RWPE1 (cell line): ENCODE measurements at regions not wholly inside any gene's neighbourhood (a gene's known extent, or its start where the extent isn't known, plus 50 kb on each side); places are given as distances from the start of the nearest gene placed in this dataset.

Source experiments
- CTCF ChIA-PET: fragments of 350-600 bp; sonication (Branson Sonifier 250); formaldehyde crosslinking; extraction: SDS; loops from one replicate; lab custom pipeline; 2021; lab: Yijun Ruan, JAX
- POLR2A ChIA-PET: fragments of 400-600 bp; formaldehyde crosslinking; extraction: SDS; loops from one replicate; lab custom pipeline; 2020; ENCODE audit warnings: antibody characterized with exemption; ENCODE audit not compliant: low non-redundant PET; lab: Yijun Ruan, JAX
- DNase-seq: peaks from one replicate; pipeline ENCODE4 v3.0.0; 2012; ENCODE audit warnings: low spot score
- H3K27ac ChIP-seq: fragments of 450-650 bp; 2 replicates; pipeline ENCODE4 v1.5.1; 2017
- TF ChIP-seq, protein P1 (sequence below): fragments of 450-650 bp; conservative IDR thresholded peaks from 2 replicates; pipeline ENCODE4 v1.5.1; 2017; ENCODE audit warnings: low read depth, mild to moderate bottlenecking

DNA sequence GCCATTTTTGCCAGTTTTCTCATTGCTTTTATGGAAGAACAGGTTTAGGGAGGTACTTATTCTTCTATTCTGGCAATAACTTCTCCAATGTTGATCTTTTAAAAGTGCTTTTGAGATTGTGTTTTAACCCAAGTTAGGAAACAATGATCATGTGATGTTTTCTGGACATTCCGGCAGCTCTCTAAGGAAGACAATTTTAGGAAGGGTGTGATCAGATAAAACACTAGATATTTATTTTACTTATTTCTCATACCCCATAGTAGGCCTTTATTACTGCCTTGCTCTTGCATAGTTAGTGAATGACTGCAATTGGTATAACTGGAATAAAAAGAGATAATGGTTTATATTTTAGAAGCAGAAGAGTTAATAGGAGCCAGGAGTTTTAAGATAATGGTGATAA is 68.4 kb upstream of the SPATA13 start:
- CTCF ChIA-PET, result interaction anchor here (0.9 kb wide), 1 partner anchor 8 kb away, joined by 3 read pairs; no protein-coding TSS in a partner anchor
- TF ChIP-seq, protein P1, sequence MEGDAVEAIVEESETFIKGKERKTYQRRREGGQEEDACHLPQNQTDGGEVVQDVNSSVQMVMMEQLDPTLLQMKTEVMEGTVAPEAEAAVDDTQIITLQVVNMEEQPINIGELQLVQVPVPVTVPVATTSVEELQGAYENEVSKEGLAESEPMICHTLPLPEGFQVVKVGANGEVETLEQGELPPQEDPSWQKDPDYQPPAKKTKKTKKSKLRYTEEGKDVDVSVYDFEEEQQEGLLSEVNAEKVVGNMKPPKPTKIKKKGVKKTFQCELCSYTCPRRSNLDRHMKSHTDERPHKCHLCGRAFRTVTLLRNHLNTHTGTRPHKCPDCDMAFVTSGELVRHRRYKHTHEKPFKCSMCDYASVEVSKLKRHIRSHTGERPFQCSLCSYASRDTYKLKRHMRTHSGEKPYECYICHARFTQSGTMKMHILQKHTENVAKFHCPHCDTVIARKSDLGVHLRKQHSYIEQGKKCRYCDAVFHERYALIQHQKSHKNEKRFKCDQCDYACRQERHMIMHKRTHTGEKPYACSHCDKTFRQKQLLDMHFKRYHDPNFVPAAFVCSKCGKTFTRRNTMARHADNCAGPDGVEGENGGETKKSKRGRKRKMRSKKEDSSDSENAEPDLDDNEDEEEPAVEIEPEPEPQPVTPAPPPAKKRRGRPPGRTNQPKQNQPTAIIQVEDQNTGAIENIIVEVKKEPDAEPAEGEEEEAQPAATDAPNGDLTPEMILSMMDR, result no peak
- POLR2A ChIA-PET, result no interaction called here
- no peak for DNase-seq
- H3K27ac ChIP-seq, result no peak overlapping the region

DNA sequence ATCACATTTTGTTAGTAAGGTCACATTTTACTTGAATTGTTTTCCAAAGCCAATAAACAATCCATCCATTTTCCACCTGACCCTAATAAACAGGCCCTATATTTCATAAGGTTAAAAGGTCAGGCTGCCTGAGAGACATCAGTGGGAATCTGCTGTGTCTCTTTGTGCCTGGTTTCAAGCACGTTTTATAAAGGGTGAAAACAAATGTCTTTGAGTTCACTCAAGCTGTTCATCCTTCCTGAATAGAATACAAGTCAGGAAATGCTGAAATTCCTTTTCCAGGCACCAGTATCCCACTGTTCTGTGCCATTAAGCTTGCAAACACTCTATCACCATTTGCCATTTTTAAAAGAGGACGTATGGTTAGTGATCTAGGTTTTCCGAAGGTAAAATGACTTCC is 67.5 kb upstream of the SPATA13 start:
- DNase-seq, result no peak
- ChIA-PET CTCF (interaction anchor here (0.9 kb wide), 1 partner anchor 7 kb away, joined by 3 read pairs; no protein-coding TSS in a partner anchor), POLR2A (no interaction called here)

DNA sequence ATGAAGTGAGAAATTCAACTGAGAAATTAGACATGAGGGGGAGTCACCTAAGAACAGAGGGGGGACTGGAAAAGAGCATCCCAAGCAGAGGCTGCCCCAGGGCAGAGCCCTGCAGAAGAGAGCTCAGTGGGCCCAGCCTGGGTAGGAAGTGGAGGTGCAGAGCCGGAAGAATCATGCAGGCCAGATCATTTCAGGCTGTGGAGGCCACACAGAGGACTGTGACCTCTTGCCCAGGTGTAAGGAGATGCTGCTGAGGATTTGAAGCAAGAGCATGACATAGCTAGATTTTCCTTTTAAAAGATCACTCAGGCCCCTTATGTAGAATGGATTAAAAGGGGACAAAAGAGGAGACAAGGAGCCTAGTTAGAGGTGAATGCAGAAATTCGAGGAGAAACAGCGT is 63.9 kb upstream of the SPATA13 start:
- POLR2A ChIA-PET, result no interaction called here
- TF ChIP-seq, protein P1, result no peak
- CTCF ChIA-PET, result no interaction called here
- DNase-seq, result no peak
- no peak overlapping the region for H3K27ac ChIP-seq

More for the DNA sequence above, 67.5 kb upstream of the SPATA13 start:
- TF ChIP-seq, protein P1, result no peak
- H3K27ac ChIP-seq, result no peak overlapping the region

DNA sequence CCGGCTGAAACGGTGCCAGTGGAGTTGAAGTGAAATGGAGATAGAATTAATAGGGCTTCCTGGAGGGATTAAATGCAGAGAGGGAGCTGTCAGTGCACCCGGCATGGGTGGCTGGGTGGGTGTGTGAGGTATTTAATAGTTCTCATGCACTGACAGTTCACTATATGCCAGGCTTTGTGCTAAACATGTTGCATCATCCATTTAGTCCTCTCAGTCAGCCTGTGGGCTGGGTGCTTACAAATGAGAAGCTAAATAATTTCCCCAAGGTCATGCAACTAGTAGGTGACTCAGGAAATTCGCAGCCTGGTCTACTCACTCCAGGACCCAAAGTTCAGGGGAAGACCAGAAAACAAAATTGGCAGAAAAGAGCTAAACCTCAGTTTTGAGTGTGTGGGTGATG is 63.5 kb upstream of the SPATA13 start:
- TF ChIP-seq, protein P1, result no peak
- ChIA-PET CTCF (no interaction called here), POLR2A (no interaction called here)
- DNase-seq, result no peak
- no peak overlapping the region for H3K27ac ChIP-seq

DNA sequence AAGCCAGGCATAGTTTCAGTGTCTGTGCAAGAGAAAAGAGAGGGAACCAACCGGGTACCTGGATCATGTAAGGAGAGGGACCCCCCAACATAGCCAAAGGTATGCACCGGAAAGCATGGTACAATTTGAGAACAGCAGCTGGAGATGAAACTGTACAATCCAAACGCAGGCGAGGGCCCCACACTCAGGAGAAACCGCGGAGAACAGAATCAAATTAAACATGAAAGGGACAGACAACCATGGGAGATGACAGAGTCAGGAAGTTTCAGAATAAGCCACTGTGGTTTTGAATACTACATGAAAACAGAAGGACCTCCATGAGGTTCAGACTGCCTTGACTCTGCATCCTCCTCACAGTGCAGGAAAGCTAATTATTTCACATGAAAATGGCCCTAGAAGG is 62.9 kb upstream of the SPATA13 start:
- CTCF ChIA-PET, result no interaction called here

DNA sequence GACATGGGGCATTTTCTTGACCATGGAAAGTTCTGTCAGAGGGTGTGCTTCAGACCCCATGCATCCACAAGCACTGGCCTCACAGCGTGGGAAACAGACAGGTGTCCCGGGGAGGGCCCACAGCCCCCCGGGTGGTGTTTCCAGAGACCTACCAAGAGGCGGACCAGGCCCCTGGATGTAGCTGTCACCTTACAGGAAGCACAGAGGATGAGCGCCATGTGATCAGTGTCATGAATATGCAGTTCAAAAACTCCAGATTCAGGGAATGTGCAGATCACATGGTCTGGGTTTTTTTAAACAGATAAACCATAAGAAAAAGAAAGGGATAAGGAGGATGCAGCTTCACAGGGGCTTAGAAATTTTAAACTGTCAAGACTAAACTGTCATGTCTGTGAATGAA is 61.0 kb upstream of the SPATA13 start:
- ChIA-PET POLR2A (no interaction called here), CTCF (interaction anchor here (0.6 kb wide), 1 partner anchor 137 kb away, joined by 3 read pairs; no protein-coding TSS in a partner anchor)
- no peak overlapping the region for H3K27ac ChIP-seq
- TF ChIP-seq, protein P1, result no peak
- DNase-seq, result no peak

More for the DNA sequence above, 62.9 kb upstream of the SPATA13 start:
- H3K27ac ChIP-seq, result no peak overlapping the region
- POLR2A ChIA-PET, result no interaction called here
- no peak for DNase-seq
- TF ChIP-seq, protein P1, result no peak
